ENCODE measurements at regions not wholly inside any gene's neighbourhood (a gene's known extent, or its start where the extent isn't known, plus 50 kb on each side); places are given as distances from the start of the nearest gene placed in this dataset.

DNA sequence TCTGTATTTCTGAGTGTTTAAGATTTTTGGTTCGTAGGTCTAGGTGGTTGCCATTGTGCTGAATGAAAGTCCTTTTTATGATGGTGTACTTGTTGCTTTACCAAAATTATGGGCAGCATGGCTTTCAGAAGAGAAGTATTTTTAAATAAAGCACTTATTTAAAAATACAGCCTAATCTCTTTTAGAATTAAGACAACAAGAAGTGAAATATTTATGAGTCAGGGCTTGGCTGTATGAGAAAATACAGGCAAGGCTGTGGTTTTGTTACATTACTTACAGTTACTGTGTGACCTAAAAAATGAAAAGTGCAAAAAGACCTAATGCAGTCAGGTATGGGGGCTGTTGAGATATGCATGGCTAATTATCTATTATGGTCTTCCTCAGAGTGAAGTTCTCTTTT lies 185.2 kb upstream of the PPP1R3A start:
- Histone ChIP-seq H3K27me3 (ENCODE audit: control insufficient read depth, insufficient read depth, low read length) (no peaks in the 10 kb centered on the region), H3K4me3 (ENCODE audit: low read depth, low read length) (no peak overlapping the region), H3K9me3 (ENCODE audit: control insufficient read depth, insufficient read depth, low read length) (no peaks in the 10 kb centered on the region), H3K27ac (ENCODE audit: low read depth, low read length) (no peak overlapping the region)
- ChIA-PET CTCF (no interaction called here), POLR2A (no interaction called here)
- DNase-seq (ENCODE audit: low read depth, low spot score): no peak
- TF ChIP-seq, protein P1, sequence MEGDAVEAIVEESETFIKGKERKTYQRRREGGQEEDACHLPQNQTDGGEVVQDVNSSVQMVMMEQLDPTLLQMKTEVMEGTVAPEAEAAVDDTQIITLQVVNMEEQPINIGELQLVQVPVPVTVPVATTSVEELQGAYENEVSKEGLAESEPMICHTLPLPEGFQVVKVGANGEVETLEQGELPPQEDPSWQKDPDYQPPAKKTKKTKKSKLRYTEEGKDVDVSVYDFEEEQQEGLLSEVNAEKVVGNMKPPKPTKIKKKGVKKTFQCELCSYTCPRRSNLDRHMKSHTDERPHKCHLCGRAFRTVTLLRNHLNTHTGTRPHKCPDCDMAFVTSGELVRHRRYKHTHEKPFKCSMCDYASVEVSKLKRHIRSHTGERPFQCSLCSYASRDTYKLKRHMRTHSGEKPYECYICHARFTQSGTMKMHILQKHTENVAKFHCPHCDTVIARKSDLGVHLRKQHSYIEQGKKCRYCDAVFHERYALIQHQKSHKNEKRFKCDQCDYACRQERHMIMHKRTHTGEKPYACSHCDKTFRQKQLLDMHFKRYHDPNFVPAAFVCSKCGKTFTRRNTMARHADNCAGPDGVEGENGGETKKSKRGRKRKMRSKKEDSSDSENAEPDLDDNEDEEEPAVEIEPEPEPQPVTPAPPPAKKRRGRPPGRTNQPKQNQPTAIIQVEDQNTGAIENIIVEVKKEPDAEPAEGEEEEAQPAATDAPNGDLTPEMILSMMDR (IDR thresholded peaks at IDR 0.05; ENCODE audit: low read depth, low read length): no peak

DNA sequence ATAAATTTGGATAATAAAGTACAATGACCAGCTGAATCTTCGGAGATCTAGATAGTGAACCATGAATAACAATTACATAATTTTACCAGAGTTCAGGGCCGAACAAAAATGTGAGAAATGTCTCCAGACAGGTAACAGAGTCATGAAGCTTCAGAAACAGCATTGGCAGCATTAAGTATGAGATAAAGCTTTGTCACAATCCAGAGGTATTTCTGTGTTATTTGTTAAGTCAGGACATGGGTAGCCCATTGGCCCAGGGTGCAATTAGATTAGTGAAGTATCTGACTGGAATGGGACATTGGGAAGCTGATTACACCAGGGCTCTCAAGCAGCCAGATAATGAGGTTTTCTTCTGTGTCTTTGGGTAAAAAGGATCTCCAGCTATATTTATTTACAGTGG lies 184.2 kb upstream of the PPP1R3A start:
- Histone ChIP-seq H3K27ac (ENCODE audit: low read depth, low read length) (no peak overlapping the region), H3K9me3 (ENCODE audit: control insufficient read depth, insufficient read depth, low read length) (no peaks in the 10 kb centered on the region), H3K27me3 (ENCODE audit: control insufficient read depth, insufficient read depth, low read length) (no peaks in the 10 kb centered on the region), H3K4me3 (ENCODE audit: low read depth, low read length) (no peak overlapping the region)
- ChIA-PET POLR2A (no interaction called here), CTCF (interaction anchor here (0.6 to 1.1 kb wide), 3 partner anchors 160 to 1749 kb away, joined by 3 to 6 read pairs (median 3); no protein-coding TSS in a partner anchor)
- DNase-seq (ENCODE audit: low read depth, low spot score): no peak
- TF ChIP-seq, protein P1 (IDR thresholded peaks at IDR 0.05; ENCODE audit: low read depth, low read length): no peak

DNA sequence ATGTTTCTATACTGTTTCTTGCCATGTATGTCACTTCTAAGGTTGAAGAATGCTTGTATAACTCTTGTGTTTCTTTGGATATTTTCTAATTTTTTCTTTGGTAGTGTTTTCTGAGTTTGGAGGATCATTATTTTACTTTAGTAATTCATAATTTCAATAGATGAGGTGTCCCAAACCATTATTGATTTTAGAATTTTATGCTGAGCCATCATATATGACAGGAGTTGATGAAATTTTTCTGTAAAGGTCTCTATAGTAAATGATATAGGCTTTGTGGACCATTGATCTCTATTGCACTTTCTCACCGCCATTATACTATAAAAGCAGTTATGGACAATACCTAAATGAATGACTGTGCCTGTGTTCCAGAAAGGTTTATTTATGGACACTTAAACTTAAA lies 183.3 kb upstream of the PPP1R3A start:
- ChIA-PET CTCF (interaction anchor here (1.1 kb wide), 1 partner anchor 1749 kb away, joined by 3 read pairs; no protein-coding TSS in a partner anchor), POLR2A (no interaction called here)
- H3K27me3 ChIP-seq (ENCODE audit: control insufficient read depth, insufficient read depth, low read length): no peaks in the 10 kb centered on the region
- TF ChIP-seq, protein P1 (IDR thresholded peaks at IDR 0.05; ENCODE audit: low read depth, low read length): no peak
- no peak overlapping the region for H3K27ac ChIP-seq (ENCODE audit: low read depth, low read length)
- no peaks in the 10 kb centered on the region for H3K9me3 ChIP-seq (ENCODE audit: control insufficient read depth, insufficient read depth, low read length)
- H3K4me3 ChIP-seq (ENCODE audit: low read depth, low read length): no peak overlapping the region
- no peak for DNase-seq (ENCODE audit: low read depth, low spot score)

DNA sequence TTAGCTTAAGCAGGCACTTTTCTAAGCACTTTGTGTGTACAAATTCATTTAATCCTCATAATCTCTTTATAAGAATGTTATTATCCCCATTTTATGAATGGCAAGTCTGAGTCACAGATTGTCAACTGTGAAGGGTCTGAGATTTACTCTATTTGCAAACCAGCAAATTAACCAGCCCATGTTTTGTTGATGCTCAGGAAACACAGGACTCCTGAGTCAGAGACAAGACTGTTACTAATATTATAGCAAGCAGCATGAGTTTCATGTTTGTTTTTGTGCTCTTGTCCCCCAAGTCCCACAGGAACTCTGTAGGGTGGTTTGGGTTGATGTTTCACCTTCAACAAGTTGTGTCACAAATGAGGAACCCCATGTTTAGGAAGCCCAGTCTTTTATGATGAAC lies 182.0 kb upstream of the PPP1R3A start:
- H3K4me3 ChIP-seq (ENCODE audit: low read depth, low read length): no peak overlapping the region
- TF ChIP-seq, protein P1 (IDR thresholded peaks at IDR 0.05; ENCODE audit: low read depth, low read length): no peak
- H3K27me3 ChIP-seq (ENCODE audit: control insufficient read depth, insufficient read depth, low read length): no peaks in the 10 kb centered on the region
- ChIA-PET CTCF (no interaction called here), POLR2A (no interaction called here)
- no peaks in the 10 kb centered on the region for H3K9me3 ChIP-seq (ENCODE audit: control insufficient read depth, insufficient read depth, low read length)
- DNase-seq (ENCODE audit: low read depth, low spot score): no peak
- no peak overlapping the region for H3K27ac ChIP-seq (ENCODE audit: low read depth, low read length)

DNA sequence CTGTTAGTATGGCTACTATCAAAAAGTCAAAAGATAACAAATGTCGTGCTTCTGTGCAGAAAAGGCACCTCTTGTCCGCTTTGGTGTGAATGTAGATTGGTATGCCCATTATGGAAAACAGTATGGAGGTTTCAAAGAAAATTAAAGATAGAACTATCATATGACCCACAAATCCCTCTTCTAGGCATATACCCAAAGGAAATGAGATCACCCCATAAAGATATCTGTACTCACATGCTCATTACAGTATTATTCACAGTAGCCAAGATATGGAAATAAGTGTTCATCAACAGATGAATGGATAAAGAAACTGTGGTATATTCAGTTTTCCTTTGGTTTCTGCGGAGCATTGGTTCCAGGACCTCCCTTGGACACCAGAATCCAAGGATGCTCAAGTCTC lies 180.5 kb upstream of the PPP1R3A start:
- H3K27ac ChIP-seq (ENCODE audit: low read depth, low read length): no peak overlapping the region
- no peak overlapping the region for H3K4me3 ChIP-seq (ENCODE audit: low read depth, low read length)
- no peak for DNase-seq (ENCODE audit: low read depth, low spot score)
- no peaks in the 10 kb centered on the region for H3K9me3 ChIP-seq (ENCODE audit: control insufficient read depth, insufficient read depth, low read length)
- TF ChIP-seq, protein P1 (IDR thresholded peaks at IDR 0.05; ENCODE audit: low read depth, low read length): no peak
- H3K27me3 ChIP-seq (ENCODE audit: control insufficient read depth, insufficient read depth, low read length): no peaks in the 10 kb centered on the region
- POLR2A ChIA-PET: no interaction called here
- CTCF ChIA-PET: no interaction called here

All from AG04450 (cell line).